Neural cell (in vitro differentiated cells): ENCODE measurements at regions not wholly inside any gene's neighbourhood (a gene's known extent, or its start where the extent isn't known, plus 50 kb on each side); places are given as distances from the start of the nearest gene placed in this dataset.

Experiments used
- H2AFZ ChIP-seq: fragments of 200-600, 300-800 bp; sonication (generic), shearing (Covaris generic); 2 replicates; pipeline ENCODE4 v1.6.0; 2014; ENCODE audit warnings: low read depth, mild to moderate bottlenecking, antibody characterized with exemption, low read length, moderate library complexity
- H3F3A ChIP-seq: fragments of 200-600 bp; shearing (Covaris generic); 2 replicates; pipeline ENCODE4 v1.6.1; 2016; ENCODE audit warnings: mild to moderate bottlenecking, moderate library complexity, mixed read lengths, antibody characterized with exemption, low read length; ENCODE audit not compliant: insufficient read depth, poor library complexity, severe bottlenecking
- H3K27ac ChIP-seq: fragments of 200-600, 300-800 bp; sonication (generic), shearing (Covaris generic); 2 replicates; pipeline ENCODE4 v1.5.1; 2014; ENCODE audit warnings: mild to moderate bottlenecking, low read length, moderate library complexity
- H3K27me3 ChIP-seq: fragments of 300-800, 200-600 bp; sonication (generic), shearing (Covaris generic); 2 replicates; pipeline ENCODE4 v1.6.0; 2014; ENCODE audit warnings: mild to moderate bottlenecking, low read depth, low read length, moderate library complexity; ENCODE audit not compliant: insufficient read depth
- H3K36me3 ChIP-seq: fragments of 300-800, 200-600 bp; sonication (generic), shearing (Covaris generic); 2 replicates; pipeline ENCODE4 v1.5.1; 2014; ENCODE audit warnings: mild to moderate bottlenecking, antibody characterized with exemption, low read length, moderate library complexity; ENCODE audit not compliant: insufficient read depth
- H3K4me2 ChIP-seq: fragments of 300-800, 200-600 bp; sonication (generic), shearing (Covaris generic); 2 replicates; pipeline ENCODE4 v1.6.0; 2014; ENCODE audit warnings: mild to moderate bottlenecking, low read length
- H3K4me3 ChIP-seq: fragments of 300-800, 200-600 bp; sonication (generic), shearing (Covaris generic); 2 replicates; pipeline ENCODE4 v1.5.1; 2014; ENCODE audit warnings: mild to moderate bottlenecking, low read length, moderate library complexity
- H3K79me2 ChIP-seq: fragments of 200-600 bp; shearing (Covaris generic); replicated peaks from 2 replicates; pipeline ENCODE4 v1.6.0; 2014; ENCODE audit warnings: mild to moderate bottlenecking, low read length, moderate library complexity; ENCODE audit not compliant: insufficient read depth
- H3K9ac ChIP-seq: fragments of 300-800, 200-600 bp; sonication (generic), shearing (Covaris generic); 2 replicates; pipeline ENCODE4 v1.6.1; 2016; ENCODE audit warnings: mild to moderate bottlenecking, low read length, mixed read lengths
- H3K9me2 ChIP-seq: fragments of 200-600 bp; shearing (Covaris generic); 2 replicates; pipeline ENCODE4 v1.6.1; 2016; ENCODE audit warnings: mild to moderate bottlenecking, low read length, mixed read lengths; ENCODE audit not compliant: insufficient read depth
- H3K9me3 ChIP-seq: fragments of 200-600, 300-800 bp; sonication (generic), shearing (Covaris generic); 2 replicates; pipeline ENCODE4 v1.6.1; 2016; ENCODE audit warnings: mild to moderate bottlenecking, mixed run types, low read length, moderate library complexity, mixed read lengths
- H4K20me1 ChIP-seq: fragments of 200-600 bp; shearing (Covaris generic); 2 replicates; pipeline ENCODE4 v1.6.1; 2016; ENCODE audit warnings: mild to moderate bottlenecking, mixed run types; ENCODE audit not compliant: insufficient read depth
- CTCF ChIP-seq: fragments of 450-650 bp; IDR thresholded peaks from 2 replicates; pipeline ENCODE4 v1.5.1; 2014; ENCODE audit warnings: antibody characterized with exemption, mild to moderate bottlenecking, moderate library complexity; ENCODE audit not compliant: poor library complexity, severe bottlenecking
- EP300 ChIP-seq: fragments of 450-650 bp; conservative IDR thresholded peaks from 2 replicates; pipeline ENCODE4 v1.6.1; 2014; ENCODE audit warnings: antibody characterized with exemption, mild to moderate bottlenecking, moderate library complexity; ENCODE audit not compliant: poor library complexity, severe bottlenecking
- EZH2 ChIP-seq: fragments of 200-600, 300-800 bp; shearing (Covaris generic), sonication (generic); IDR thresholded peaks from 2 replicates; pipeline ENCODE4 v1.6.1; 2014; ENCODE audit warnings: antibody characterized with exemption, low read length, borderline replicate concordance, mild to moderate bottlenecking; ENCODE audit not compliant: insufficient read depth, poor library complexity, severe bottlenecking
- MXI1 ChIP-seq: fragments of 450-650 bp; conservative IDR thresholded peaks from 2 replicates; pipeline ENCODE4 v1.6.1; 2014; ENCODE audit warnings: antibody characterized with exemption, mild to moderate bottlenecking; ENCODE audit not compliant: poor library complexity, severe bottlenecking
- POLR2AphosphoS5 ChIP-seq: IDR thresholded peaks from 2 replicates; pipeline ENCODE4 v1.6.1; 2012
- RAD21 ChIP-seq: fragments of 450-650 bp; conservative IDR thresholded peaks from 2 replicates; pipeline ENCODE4 v1.6.1; 2014; ENCODE audit warnings: antibody characterized with exemption, mild to moderate bottlenecking, moderate library complexity
- REST ChIP-seq: IDR thresholded peaks from 2 replicates; pipeline ENCODE4 v1.6.1; 2012; ENCODE audit warnings: borderline replicate concordance
- SMC3 ChIP-seq: fragments of 450-650 bp; conservative IDR thresholded peaks from 2 replicates; pipeline ENCODE4 v1.6.1; 2014; ENCODE audit warnings: antibody characterized with exemption, mild to moderate bottlenecking, moderate library complexity; ENCODE audit not compliant: poor library complexity
- TAF1 ChIP-seq: IDR thresholded peaks from 2 replicates; pipeline ENCODE4 v1.6.1; 2012; ENCODE audit warnings: low read depth

GRCh38 chr3:105585-105984 lies 91.0 kb upstream of the CHL1 start:
- Histone ChIP-seq H3K9ac (no peak overlapping the region), H3K4me3 (no peak overlapping the region), H3F3A (peaks cover 3% of the 10 kb centered on the region), H3K9me2 (no peaks in the 10 kb centered on the region), H3K9me3 (no peaks in the 10 kb centered on the region), H3K4me2 (no peak overlapping the region), H3K79me2 (no peaks in the 10 kb centered on the region), H3K27me3 (no peaks in the 10 kb centered on the region), H3K36me3 (no peaks in the 10 kb centered on the region), H4K20me1 (no peaks in the 10 kb centered on the region), H2AFZ (no peak overlapping the region), H3K27ac (no peak overlapping the region)
- TF ChIP-seq CTCF (no peak), EZH2 (no peak), RAD21 (no peak), MXI1 (no peak), REST (no peak), TAF1 (no peak), EP300 (no peak), POLR2AphosphoS5 (no peak), SMC3 (no peak)

GRCh38 chr3:106619-107018 lies 89.9 kb upstream of the CHL1 start:
- H2AFZ ChIP-seq = no peak overlapping the region
- no peak overlapping the region for H3K4me3 ChIP-seq
- H3K27me3 ChIP-seq = no peaks in the 10 kb centered on the region
- TF ChIP-seq EZH2 (no peak), REST (no peak), MXI1 (no peak), EP300 (no peak), CTCF (no peak), POLR2AphosphoS5 (no peak), SMC3 (no peak), RAD21 (no peak), TAF1 (no peak)
- no peak overlapping the region for H3K27ac ChIP-seq
- H3K36me3 ChIP-seq = no peaks in the 10 kb centered on the region
- no peaks in the 10 kb centered on the region for H3K9me3 ChIP-seq
- H3F3A ChIP-seq = peaks cover 3% of the 10 kb centered on the region
- no peaks in the 10 kb centered on the region for H4K20me1 ChIP-seq
- H3K9ac ChIP-seq = no peak overlapping the region
- no peaks in the 10 kb centered on the region for H3K79me2 ChIP-seq
- H3K9me2 ChIP-seq = no peaks in the 10 kb centered on the region
- no peak overlapping the region for H3K4me2 ChIP-seq
